ENCODE measurements at regions not wholly inside any gene's neighbourhood (a gene's known extent, or its start where the extent isn't known, plus 50 kb on each side); places are given as distances from the start of the nearest gene placed in this dataset.
"Not testable (repeated sequence)": the region's sequence is repeated elsewhere in the genome, so short reads cannot be mapped to it uniquely, and the experiment has no call there.

DNA sequence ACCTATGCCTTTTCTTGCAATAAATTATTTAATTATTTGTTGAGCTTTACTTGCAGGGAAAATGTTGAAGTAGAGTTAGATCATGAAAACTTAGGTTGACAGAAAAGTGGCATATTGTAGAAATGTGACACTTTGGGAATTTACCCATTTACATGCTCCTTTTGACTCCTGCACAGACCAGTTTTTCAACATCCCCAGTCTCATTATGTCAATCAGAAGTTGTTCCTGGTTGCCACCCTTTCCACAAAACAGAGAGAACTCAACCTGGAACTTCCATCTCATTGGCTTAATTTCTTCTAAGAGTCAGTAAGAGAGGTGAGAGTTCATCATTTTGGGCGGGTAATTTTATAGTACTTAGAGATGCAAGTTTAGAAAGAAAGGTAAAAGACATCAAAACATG is 284.6 kb upstream of the ANKRD50 start:
- Histone ChIP-seq H3K9ac (ENCODE audit: low read depth, low read length) (no peak overlapping the region), H3K9me3 (ENCODE audit: control insufficient read depth, insufficient read depth, low read length) (no peaks in the 10 kb centered on the region), H3K4me1 (ENCODE audit: control insufficient read depth, insufficient read depth, low read length) (no peaks in the 10 kb centered on the region), H3K27me3 (ENCODE audit: control insufficient read depth, insufficient read depth, low read length) (no peaks in the 10 kb centered on the region), H3K36me3 (ENCODE audit: control insufficient read depth, insufficient read depth, low read length) (no peaks in the 10 kb centered on the region), H3K4me3 (ENCODE audit: low read depth, low read length) (no peak overlapping the region), H3K27ac (ENCODE audit: low read depth, low read length) (no peak overlapping the region)

DNA sequence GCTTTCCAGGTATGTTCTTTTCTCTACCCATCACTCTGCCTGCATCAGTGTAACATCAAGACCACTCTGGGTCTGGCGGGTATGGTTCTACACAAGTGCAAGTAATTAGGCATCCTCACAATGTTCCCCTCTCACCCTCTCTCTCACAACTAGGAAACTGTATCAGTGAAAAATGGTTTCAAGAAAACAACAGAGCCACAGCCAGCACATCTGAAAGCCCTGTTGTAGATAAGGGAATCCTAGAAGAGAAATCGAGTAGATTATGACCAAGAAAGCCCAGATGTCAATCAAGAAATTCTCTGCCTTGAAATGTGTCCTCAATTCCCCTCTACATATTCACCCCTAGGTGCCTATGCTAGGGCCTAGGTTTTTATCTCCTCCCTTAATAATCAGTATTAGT is 281.3 kb upstream of the ANKRD50 start:
- no peak overlapping the region for H3K9ac ChIP-seq (ENCODE audit: low read depth, low read length)
- H3K4me1 ChIP-seq (ENCODE audit: control insufficient read depth, insufficient read depth, low read length), result no peaks in the 10 kb centered on the region
- H3K9me3 ChIP-seq (ENCODE audit: control insufficient read depth, insufficient read depth, low read length), result no peaks in the 10 kb centered on the region
- H3K27ac ChIP-seq (ENCODE audit: low read depth, low read length), result no peak overlapping the region
- H3K4me3 ChIP-seq (ENCODE audit: low read depth, low read length), result no peak overlapping the region
- H3K36me3 ChIP-seq (ENCODE audit: control insufficient read depth, insufficient read depth, low read length), result no peaks in the 10 kb centered on the region
- no peaks in the 10 kb centered on the region for H3K27me3 ChIP-seq (ENCODE audit: control insufficient read depth, insufficient read depth, low read length)

DNA sequence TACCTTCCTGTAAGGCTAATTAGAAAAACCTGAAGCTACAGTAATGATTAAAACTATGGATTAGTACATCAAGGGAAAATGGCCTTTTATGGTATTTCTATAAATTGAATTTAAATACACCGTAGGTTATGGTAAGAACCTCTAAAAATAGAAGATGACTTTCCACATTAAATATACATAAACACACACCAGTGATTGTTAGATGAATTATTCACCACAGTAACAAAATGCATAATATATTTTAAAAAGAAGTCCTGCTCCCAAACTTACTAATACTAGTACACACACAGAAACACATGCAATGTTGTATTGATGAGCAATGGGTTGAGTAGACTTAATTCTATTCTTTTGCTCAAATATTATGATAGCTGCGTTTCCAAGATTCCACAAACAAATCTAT is 277.9 kb upstream of the ANKRD50 start:
- Histone ChIP-seq H3K4me3 (ENCODE audit: low read depth, low read length) (no peak overlapping the region), H3K27ac (ENCODE audit: low read depth, low read length) (no peak overlapping the region), H3K36me3 (ENCODE audit: control insufficient read depth, insufficient read depth, low read length) (no peaks in the 10 kb centered on the region), H3K9me3 (ENCODE audit: control insufficient read depth, insufficient read depth, low read length) (no peaks in the 10 kb centered on the region), H3K4me1 (ENCODE audit: control insufficient read depth, insufficient read depth, low read length) (no peaks in the 10 kb centered on the region), H3K27me3 (ENCODE audit: control insufficient read depth, insufficient read depth, low read length) (no peaks in the 10 kb centered on the region), H3K9ac (ENCODE audit: low read depth, low read length) (no peak overlapping the region)

DNA sequence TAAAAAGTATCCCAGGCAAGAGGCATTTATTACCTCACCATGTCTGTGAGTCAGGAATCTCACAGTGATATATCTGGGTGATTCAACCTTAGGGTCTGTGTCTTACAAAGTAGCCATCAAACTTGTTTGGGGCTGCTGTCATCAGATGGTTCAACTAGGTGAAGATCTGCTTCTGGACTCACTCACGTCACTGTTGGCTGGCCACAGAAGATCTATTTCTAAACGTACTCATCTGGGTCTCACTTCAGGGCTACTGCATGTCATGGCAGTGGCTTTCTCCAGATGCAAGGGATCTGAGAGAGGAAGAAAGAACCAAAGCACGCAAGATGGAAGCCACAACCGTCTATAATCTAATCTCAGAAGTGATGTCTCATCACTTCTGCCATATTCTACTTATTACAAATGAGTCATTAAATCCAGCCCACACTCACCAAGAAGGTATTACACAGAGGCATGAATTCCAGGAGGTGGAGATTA is 267.8 kb upstream of the ANKRD50 start:
- H3K36me3 ChIP-seq (ENCODE audit: control insufficient read depth, insufficient read depth, low read length), result no peaks in the 10 kb centered on the region
- no peak overlapping the region for H3K4me3 ChIP-seq (ENCODE audit: low read depth, low read length)
- H3K27ac ChIP-seq (ENCODE audit: low read depth, low read length), result no peak overlapping the region
- no peak overlapping the region for H3K9ac ChIP-seq (ENCODE audit: low read depth, low read length)
- no peaks in the 10 kb centered on the region for H3K4me1 ChIP-seq (ENCODE audit: control insufficient read depth, insufficient read depth, low read length)
- no peaks in the 10 kb centered on the region for H3K9me3 ChIP-seq (ENCODE audit: control insufficient read depth, insufficient read depth, low read length)
- no peaks in the 10 kb centered on the region for H3K27me3 ChIP-seq (ENCODE audit: control insufficient read depth, insufficient read depth, low read length)

DNA sequence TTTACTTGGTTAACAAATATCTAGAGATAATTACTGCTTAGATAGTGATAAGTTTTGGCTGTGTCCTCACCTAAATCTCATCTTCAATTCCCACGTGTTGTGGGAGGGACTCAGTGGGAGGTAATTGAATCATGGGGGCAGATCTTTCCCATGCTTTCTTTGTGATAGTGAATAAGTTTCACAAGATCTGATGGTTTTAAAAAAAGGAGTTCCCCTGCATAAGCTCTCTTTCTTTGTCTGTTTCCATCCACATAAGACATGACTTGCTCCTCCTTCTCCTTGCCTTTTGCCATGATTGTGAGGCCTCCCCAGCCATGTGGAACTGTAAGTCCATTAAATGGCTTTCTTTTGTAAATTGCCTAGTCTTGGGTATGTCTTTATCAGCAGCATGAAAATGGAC is 266.0 kb upstream of the ANKRD50 start:
- not testable (repeated sequence) for H3K4me1 ChIP-seq (ENCODE audit: control insufficient read depth, insufficient read depth, low read length); H3K9ac ChIP-seq (ENCODE audit: low read depth, low read length); H3K27me3 ChIP-seq (ENCODE audit: control insufficient read depth, insufficient read depth, low read length); H3K9me3 ChIP-seq (ENCODE audit: control insufficient read depth, insufficient read depth, low read length); H3K4me3 ChIP-seq (ENCODE audit: low read depth, low read length); H3K36me3 ChIP-seq (ENCODE audit: control insufficient read depth, insufficient read depth, low read length); H3K27ac ChIP-seq (ENCODE audit: low read depth, low read length)

DNA sequence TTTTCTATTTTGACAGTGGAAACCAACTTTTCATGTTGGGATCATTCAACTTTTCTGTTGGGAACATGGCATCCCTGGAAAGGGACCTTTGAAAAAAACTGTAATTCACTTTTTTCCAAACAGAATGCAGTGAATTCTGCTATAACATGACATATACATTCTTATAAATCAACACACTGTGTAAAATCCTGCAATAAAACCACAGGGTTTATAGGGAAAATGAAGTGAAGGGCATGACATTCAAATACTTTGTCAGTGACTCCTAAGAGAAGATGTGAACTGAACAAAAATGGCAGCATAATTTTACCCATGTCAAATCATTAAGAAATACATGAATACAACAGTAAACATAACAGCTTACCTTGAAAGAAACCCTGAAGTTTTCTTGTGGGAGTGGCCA is 264.5 kb upstream of the ANKRD50 start:
- Histone ChIP-seq H3K9me3 (ENCODE audit: control insufficient read depth, insufficient read depth, low read length) (no peaks in the 10 kb centered on the region), H3K27ac (ENCODE audit: low read depth, low read length) (no peak overlapping the region), H3K27me3 (ENCODE audit: control insufficient read depth, insufficient read depth, low read length) (no peaks in the 10 kb centered on the region), H3K4me1 (ENCODE audit: control insufficient read depth, insufficient read depth, low read length) (no peaks in the 10 kb centered on the region), H3K9ac (ENCODE audit: low read depth, low read length) (no peak overlapping the region), H3K4me3 (ENCODE audit: low read depth, low read length) (no peak overlapping the region), H3K36me3 (ENCODE audit: control insufficient read depth, insufficient read depth, low read length) (no peaks in the 10 kb centered on the region)

DNA sequence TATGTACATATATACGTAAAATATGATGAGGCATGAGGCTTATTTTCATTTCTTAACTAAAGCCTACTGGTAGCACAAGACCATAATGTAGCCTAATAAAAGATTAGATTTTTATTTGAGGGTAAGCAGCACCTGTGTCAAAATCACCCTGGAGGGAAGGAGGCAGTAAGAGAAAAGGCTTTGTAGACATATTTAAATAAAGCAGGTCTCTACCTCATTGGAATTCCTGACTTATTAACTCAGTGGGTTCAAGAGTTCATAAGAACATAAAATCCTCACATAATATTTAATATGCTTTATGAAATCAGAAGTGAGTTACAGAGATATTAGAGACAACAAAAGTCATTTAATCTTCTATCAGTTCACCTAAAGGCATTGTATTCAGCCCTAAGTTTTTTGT is 261.6 kb upstream of the ANKRD50 start:
- no peak overlapping the region for H3K27ac ChIP-seq (ENCODE audit: low read depth, low read length)

DNA sequence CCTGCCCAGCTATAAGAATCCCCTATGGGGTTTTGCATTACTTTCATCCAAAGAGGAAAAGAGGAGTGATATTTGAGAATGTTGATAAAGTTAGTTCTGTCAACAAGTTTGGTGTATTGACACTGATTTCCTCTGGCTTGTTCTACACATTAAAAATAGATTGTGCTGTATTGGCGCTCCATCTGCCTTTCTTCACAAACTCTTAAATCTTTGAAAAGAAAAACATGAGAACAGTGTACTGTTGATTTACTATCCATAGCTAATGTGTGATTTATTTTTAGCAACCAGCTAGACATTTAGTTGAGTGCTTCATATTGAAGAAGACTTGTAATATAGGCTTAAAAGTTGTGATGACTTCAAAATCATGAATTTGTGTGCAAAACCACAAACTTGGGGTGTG is 261.2 kb upstream of the ANKRD50 start:
- H3K4me3 ChIP-seq (ENCODE audit: low read depth, low read length), result no peak overlapping the region
- no peaks in the 10 kb centered on the region for H3K9me3 ChIP-seq (ENCODE audit: control insufficient read depth, insufficient read depth, low read length)
- H3K4me1 ChIP-seq (ENCODE audit: control insufficient read depth, insufficient read depth, low read length), result no peaks in the 10 kb centered on the region
- no peaks in the 10 kb centered on the region for H3K36me3 ChIP-seq (ENCODE audit: control insufficient read depth, insufficient read depth, low read length)
- H3K27ac ChIP-seq (ENCODE audit: low read depth, low read length), result no peak overlapping the region
- no peaks in the 10 kb centered on the region for H3K27me3 ChIP-seq (ENCODE audit: control insufficient read depth, insufficient read depth, low read length)
- no peak overlapping the region for H3K9ac ChIP-seq (ENCODE audit: low read depth, low read length)

More for the DNA sequence above, 261.6 kb upstream of the ANKRD50 start:
- no peaks in the 10 kb centered on the region for H3K4me1 ChIP-seq (ENCODE audit: control insufficient read depth, insufficient read depth, low read length)
- no peak overlapping the region for H3K4me3 ChIP-seq (ENCODE audit: low read depth, low read length)
- no peak overlapping the region for H3K9ac ChIP-seq (ENCODE audit: low read depth, low read length)
- H3K36me3 ChIP-seq (ENCODE audit: control insufficient read depth, insufficient read depth, low read length), result no peaks in the 10 kb centered on the region
- H3K9me3 ChIP-seq (ENCODE audit: control insufficient read depth, insufficient read depth, low read length), result no peaks in the 10 kb centered on the region
- no peaks in the 10 kb centered on the region for H3K27me3 ChIP-seq (ENCODE audit: control insufficient read depth, insufficient read depth, low read length)

DNA sequence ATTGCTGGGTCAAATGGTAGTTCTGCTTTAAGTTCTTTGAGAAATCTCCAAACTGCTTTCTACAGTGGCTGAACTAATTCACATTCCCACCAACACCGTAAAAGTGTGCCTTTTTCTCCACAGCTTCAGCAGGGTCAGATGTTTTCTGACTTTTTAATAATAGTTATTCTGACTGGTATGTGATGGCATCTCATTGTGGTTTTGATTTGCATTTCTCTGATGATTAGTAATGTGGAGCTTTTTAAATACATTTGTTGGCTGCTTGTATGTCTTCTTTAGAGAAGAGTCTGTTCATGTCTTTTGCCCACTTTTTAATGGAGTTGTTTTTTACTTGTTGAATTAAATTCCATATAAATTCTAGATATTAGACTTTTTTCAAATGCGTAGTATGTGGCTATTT is 257.5 kb upstream of the ANKRD50 start:
- Histone ChIP-seq H3K36me3 (ENCODE audit: control insufficient read depth, insufficient read depth, low read length) (no peaks in the 10 kb centered on the region), H3K4me1 (ENCODE audit: control insufficient read depth, insufficient read depth, low read length) (no peaks in the 10 kb centered on the region), H3K9me3 (ENCODE audit: control insufficient read depth, insufficient read depth, low read length) (no peaks in the 10 kb centered on the region), H3K27me3 (ENCODE audit: control insufficient read depth, insufficient read depth, low read length) (no peaks in the 10 kb centered on the region), H3K4me3 (ENCODE audit: low read depth, low read length) (no peak overlapping the region), H3K9ac (ENCODE audit: low read depth, low read length) (no peak overlapping the region), H3K27ac (ENCODE audit: low read depth, low read length) (no peak overlapping the region)

DNA sequence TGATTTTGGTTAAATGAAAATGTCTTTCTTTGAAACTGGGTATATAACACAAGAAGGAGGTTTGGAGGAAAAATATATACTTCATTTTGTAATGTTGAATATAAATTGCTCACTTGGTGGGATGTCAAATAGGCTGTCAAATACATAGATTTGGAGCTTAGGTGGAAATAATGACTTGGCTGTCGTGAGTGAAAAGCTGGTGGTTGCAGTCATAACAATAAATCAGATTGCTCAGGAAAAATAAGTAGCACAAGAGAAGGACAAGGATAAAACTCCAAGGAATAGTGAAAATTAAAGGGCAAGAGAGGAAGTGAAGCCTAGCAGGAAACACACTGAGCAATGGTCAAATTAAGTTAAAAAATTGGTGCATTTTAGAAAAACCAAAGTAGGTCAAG is 253.0 kb upstream of the ANKRD50 start:
- Histone ChIP-seq H3K9ac (ENCODE audit: low read depth, low read length) (no peak overlapping the region), H3K4me1 (ENCODE audit: control insufficient read depth, insufficient read depth, low read length) (no peaks in the 10 kb centered on the region), H3K36me3 (ENCODE audit: control insufficient read depth, insufficient read depth, low read length) (no peaks in the 10 kb centered on the region), H3K27ac (ENCODE audit: low read depth, low read length) (no peak overlapping the region), H3K9me3 (ENCODE audit: control insufficient read depth, insufficient read depth, low read length) (peaks cover 22% of the 10 kb centered on the region), H3K4me3 (ENCODE audit: low read depth, low read length) (no peak overlapping the region), H3K27me3 (ENCODE audit: control insufficient read depth, insufficient read depth, low read length) (no peaks in the 10 kb centered on the region)

DNA sequence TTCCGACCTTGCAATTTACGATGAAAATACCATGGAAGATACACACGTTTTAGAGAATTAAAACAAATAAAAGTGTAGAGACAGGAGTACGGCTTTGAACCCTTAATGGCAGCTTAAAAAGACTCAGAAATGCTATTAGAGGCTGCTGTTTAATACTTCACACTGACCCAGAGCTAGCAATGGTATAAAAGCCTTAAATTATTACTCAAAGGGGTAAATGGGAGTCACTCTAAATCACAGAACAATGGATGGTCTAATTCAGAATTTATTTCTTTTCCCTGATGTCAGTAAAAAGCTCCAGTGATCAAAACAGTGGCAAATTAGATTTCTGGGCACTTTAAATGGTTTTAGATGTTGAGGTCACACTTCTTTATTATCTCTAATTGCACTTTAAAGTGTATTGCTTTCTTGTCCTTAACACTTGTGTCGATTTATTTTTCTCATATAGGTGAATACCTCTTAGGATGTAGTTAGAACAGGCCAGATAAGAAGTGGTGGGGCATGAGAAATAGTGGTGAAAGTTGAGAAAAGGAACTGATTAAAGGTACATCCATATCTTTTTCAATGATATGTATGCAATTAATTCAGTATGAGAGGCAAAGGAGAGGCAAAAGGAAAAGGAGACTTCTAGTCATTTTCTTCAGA is 252.4 kb upstream of the ANKRD50 start:
- Histone ChIP-seq H3K27me3 (ENCODE audit: control insufficient read depth, insufficient read depth, low read length) (no peaks in the 10 kb centered on the region), H3K4me1 (ENCODE audit: control insufficient read depth, insufficient read depth, low read length) (no peaks in the 10 kb centered on the region), H3K36me3 (ENCODE audit: control insufficient read depth, insufficient read depth, low read length) (no peaks in the 10 kb centered on the region), H3K27ac (ENCODE audit: low read depth, low read length) (no peak overlapping the region), H3K9ac (ENCODE audit: low read depth, low read length) (no peak overlapping the region), H3K4me3 (ENCODE audit: low read depth, low read length) (no peak overlapping the region), H3K9me3 (ENCODE audit: control insufficient read depth, insufficient read depth, low read length) (peaks cover 26% of the 10 kb centered on the region)

DNA sequence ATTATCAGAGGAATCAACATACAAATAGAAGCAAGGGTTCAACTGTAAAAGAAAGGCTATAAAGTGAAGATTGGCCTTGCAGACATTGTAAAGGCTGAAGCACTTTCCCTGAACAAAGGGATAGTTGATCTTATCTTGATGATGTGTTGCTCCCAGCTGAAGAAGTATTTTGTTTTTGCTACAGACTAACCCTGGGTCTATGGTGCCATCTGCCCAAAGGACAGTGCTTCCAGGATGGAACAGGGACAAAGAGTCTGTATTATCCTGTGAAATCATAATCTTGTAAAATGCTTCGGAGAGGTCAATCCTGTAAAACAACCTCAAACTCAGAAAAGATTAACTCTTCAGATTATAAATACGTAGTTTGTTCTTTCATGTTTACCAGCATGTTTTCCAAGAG is 251.7 kb upstream of the ANKRD50 start:
- Histone ChIP-seq H3K9me3 (ENCODE audit: control insufficient read depth, insufficient read depth, low read length) (peaks cover 26% of the 10 kb centered on the region), H3K27me3 (ENCODE audit: control insufficient read depth, insufficient read depth, low read length) (no peaks in the 10 kb centered on the region), H3K36me3 (ENCODE audit: control insufficient read depth, insufficient read depth, low read length) (no peaks in the 10 kb centered on the region), H3K9ac (ENCODE audit: low read depth, low read length) (no peak overlapping the region), H3K4me3 (ENCODE audit: low read depth, low read length) (no peak overlapping the region), H3K4me1 (ENCODE audit: control insufficient read depth, insufficient read depth, low read length) (no peaks in the 10 kb centered on the region), H3K27ac (ENCODE audit: low read depth, low read length) (no peak overlapping the region)

Measured in HUES48 (cell line).